LNCaP clone FGC (cell line): ENCODE measurements at regions not wholly inside any gene's neighbourhood (a gene's known extent, or its start where the extent isn't known, plus 50 kb on each side); places are given as distances from the start of the nearest gene placed in this dataset.

Source experiments
- DNase-seq: peaks from one replicate; pipeline ENCODE4 v3.0.0-alpha.2; 2011; ENCODE audit warnings: low read depth
- H3K4me3 ChIP-seq: 2 replicates; pipeline ENCODE4 v1.5.1; 2011; ENCODE audit warnings: mild to moderate bottlenecking, low read depth, low read length, control low read depth
- TF ChIP-seq, protein P1 (sequence below): IDR thresholded peaks from 2 replicates; pipeline ENCODE4 v1.5.1; 2012; ENCODE audit warnings: mild to moderate bottlenecking; ENCODE audit not compliant: control insufficient read depth, insufficient read depth; ENCODE audit errors: extremely low read depth

DNA sequence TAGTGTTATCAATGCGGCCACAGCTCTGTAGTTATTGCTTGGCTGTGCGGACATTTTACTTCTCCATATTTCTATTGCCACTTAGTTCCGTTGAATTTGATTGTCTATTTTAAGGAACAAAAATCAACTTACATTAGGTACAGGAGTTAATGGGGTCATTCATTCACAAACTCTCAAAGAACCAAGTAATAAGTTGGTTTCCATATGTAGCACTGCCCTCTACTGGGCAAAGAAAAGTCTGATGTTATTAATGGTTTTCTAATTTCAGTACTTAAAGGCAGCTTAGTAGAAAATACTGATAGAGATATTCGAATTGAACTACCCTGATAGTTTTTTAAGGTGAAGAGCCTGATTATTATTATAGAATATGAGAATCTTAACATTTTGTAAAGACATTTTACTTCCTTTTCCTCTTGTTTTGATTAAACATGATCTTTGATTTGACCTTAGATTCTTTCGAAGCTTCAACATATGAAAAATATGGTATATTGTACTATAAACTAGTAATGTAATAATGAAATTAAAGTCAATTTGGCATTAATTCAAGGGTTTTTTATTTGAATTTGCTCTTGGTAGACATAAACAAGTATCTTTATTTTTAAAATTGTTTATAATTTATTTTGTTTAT is 119.5 kb upstream of the CTNND2 start:
- TF ChIP-seq, protein P1, sequence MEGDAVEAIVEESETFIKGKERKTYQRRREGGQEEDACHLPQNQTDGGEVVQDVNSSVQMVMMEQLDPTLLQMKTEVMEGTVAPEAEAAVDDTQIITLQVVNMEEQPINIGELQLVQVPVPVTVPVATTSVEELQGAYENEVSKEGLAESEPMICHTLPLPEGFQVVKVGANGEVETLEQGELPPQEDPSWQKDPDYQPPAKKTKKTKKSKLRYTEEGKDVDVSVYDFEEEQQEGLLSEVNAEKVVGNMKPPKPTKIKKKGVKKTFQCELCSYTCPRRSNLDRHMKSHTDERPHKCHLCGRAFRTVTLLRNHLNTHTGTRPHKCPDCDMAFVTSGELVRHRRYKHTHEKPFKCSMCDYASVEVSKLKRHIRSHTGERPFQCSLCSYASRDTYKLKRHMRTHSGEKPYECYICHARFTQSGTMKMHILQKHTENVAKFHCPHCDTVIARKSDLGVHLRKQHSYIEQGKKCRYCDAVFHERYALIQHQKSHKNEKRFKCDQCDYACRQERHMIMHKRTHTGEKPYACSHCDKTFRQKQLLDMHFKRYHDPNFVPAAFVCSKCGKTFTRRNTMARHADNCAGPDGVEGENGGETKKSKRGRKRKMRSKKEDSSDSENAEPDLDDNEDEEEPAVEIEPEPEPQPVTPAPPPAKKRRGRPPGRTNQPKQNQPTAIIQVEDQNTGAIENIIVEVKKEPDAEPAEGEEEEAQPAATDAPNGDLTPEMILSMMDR = peak; percentile 69
- no peak overlapping the region for H3K4me3 ChIP-seq
- peak; percentile 32 for DNase-seq

DNA sequence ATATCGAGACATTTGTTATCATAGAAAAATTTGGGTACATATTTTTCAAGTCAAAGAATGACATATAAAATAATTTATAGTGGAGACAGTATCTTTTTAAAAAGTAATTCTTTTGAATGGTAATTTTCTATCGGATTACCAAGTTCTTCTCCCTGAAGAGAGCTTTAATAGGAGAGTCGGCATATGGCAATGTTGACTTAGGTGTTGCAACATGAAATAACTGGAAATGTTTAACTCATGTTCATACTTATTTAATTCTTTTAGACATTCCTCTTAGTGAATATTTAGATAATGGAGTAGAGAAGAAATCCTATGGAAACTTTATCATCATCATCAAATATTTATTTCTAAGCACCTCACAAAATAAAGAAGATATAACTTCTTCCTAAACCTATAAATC is 118.2 kb upstream of the CTNND2 start:
- DNase-seq = no peak
- H3K4me3 ChIP-seq = no peak overlapping the region
- TF ChIP-seq, protein P1 = no peak

GRCh38 chr5:12019306-12019705 is 115.1 kb upstream of the CTNND2 start:
- no peak for DNase-seq

GRCh38 chr5:12017007-12017406 is 112.8 kb upstream of the CTNND2 start:
- DNase-seq = no peak
- no peak overlapping the region for H3K4me3 ChIP-seq
- TF ChIP-seq, protein P1 = no peak

More at GRCh38 chr5:12019306-12019705, 115.1 kb upstream of the CTNND2 start:
- TF ChIP-seq, protein P1 = no peak
- no peak overlapping the region for H3K4me3 ChIP-seq

DNA sequence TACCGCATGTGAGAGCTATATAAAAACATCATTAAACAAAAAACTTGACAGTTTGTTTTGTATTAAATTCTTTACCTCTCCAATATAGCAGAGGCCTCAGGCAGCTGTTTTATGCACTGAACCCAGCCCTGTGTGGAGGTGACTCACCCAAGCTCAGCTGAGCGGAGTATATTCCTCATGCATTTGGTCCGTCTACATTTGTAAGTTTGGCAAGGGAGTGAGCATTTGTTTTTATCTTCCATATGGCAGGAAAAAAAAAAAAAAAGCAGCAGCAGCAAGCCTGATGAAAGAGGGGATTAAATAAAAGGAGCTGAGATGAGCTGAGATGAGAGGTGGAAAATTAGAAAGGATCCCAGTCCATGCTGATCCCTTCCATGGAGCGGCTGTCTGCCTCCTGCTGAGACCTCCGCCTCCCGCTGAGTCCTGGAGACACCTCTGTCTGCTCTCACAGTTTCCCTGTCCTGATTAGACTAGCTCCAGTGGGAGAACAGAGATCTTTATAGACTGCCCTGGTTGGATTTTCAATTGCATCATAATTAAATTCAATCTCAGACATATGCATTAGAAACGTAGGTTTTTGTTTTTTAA is 112.0 kb upstream of the CTNND2 start:
- TF ChIP-seq, protein P1 = no peak
- no peak overlapping the region for H3K4me3 ChIP-seq
- DNase-seq = no peak

DNA sequence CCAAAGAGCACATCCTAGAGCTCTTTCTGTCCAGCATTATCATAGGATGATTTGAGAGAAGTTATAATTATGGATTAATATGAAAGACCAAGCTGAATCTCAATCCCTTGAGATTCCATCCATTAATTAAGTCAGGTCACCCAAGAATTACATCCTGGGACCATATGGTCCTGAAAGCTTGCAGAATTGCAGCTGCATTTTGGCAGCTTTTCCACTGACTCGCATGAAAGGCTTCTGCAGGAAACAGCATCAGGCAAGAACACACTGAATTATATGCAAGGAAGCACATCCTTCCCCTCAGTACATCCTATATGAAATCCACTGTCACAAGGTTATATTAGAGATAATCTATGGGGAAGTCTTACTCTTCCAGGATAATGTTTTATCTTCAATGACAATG is 109.1 kb upstream of the CTNND2 start:
- no peak overlapping the region for H3K4me3 ChIP-seq
- DNase-seq = no peak
- TF ChIP-seq, protein P1 = no peak

- no peak for DNase-seq
- TF ChIP-seq, protein P1 = no peak
- H3K4me3 ChIP-seq = no peak overlapping the region
Measured at GRCh38 chr5:12003680-12004079, 99.4 kb upstream of the CTNND2 start.
